ENCODE measurements at regions not wholly inside any gene's neighbourhood (a gene's known extent, or its start where the extent isn't known, plus 50 kb on each side); places are given as distances from the start of the nearest gene placed in this dataset.

DNA sequence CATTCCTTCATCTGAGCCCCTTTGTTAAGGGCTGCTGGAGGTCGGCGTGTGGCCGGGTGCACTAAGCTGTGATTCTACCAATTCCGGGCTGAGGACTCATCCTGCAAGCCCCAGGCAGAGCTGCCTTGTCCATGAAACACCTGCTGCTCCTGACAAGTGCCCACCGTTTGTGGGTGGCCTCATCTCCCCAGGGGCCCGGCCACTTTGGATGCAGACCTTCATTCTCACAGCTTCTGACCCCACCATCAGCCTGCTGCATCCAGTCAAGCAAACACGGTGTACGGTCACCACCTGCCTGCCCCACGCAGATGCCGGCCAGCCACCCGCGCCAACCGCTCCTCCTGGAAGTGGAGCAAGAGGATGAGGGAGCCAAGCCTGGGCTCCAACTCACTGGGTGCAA, 382.7 kb downstream of the THBS2 start:
- TF ChIP-seq CTCF (conservative IDR thresholded peaks at IDR 0.05 in 1 of 2, IDR thresholded peaks at IDR 0.05 in 1 of 2; ENCODE audit: extremely low read depth in 1 of 2, insufficient read depth in 1 of 2, low read depth in 1 of 2, low read length in 2 of 2) (no peak), EZH2 (IDR thresholded peaks at IDR 0.05; ENCODE audit: borderline replicate concordance, low read length) (no peak)

All from mammary epithelial cell (primary cell).